SK-N-MC (cell line): ENCODE measurements at regions not wholly inside any gene's neighbourhood (a gene's known extent, or its start where the extent isn't known, plus 50 kb on each side); places are given as distances from the start of the nearest gene placed in this dataset.

Experiments used
- DNase-seq: peaks from one replicate; pipeline ENCODE4 v3.0.0-alpha.2; 2011; ENCODE audit warnings: low read depth, low spot score
- H3K27ac ChIP-seq: fragments of 200-600 bp; sonication (generic); 2 replicates; pipeline ENCODE4 v1.5.1; 2016; ENCODE audit warnings: mixed run types
- H3K36me3 ChIP-seq: fragments of 200-600 bp; sonication (generic); 2 replicates; pipeline ENCODE4 v1.6.1; 2017; ENCODE audit warnings: antibody characterized with exemption, low read length, mixed read lengths; ENCODE audit not compliant: insufficient read depth
- H3K4me3 ChIP-seq: fragments of 200-600 bp; sonication (generic); 2 replicates; pipeline ENCODE4 v1.5.1; 2016
- H3K9ac ChIP-seq: fragments of 200-600 bp; sonication (generic); 2 replicates; pipeline ENCODE4 v1.8.0; 2017; ENCODE audit warnings: mixed run types, mixed read lengths; ENCODE audit not compliant: insufficient read length
- H3K9me3 ChIP-seq: fragments of 200-600 bp; sonication (generic); 2 replicates; pipeline ENCODE4 v1.6.1; 2017; ENCODE audit warnings: low read depth, mild to moderate bottlenecking, antibody characterized with exemption, low read length, moderate library complexity, mixed read lengths
- EZH2 ChIP-seq: fragments of 200-600 bp; sonication (generic); IDR thresholded peaks from one replicate; pipeline ENCODE4 v1.6.1; 2017; ENCODE audit warnings: antibody characterized with exemption
- FOXP2 ChIP-seq: optimal IDR thresholded peaks from 2 replicates; pipeline ENCODE3; 2011; ENCODE audit warnings: mild to moderate bottlenecking, moderate library complexity; ENCODE audit not compliant: insufficient read depth; ENCODE audit errors: extremely low read length, control extremely low read depth
- POLR2AphosphoS5 ChIP-seq: IDR thresholded peaks from 2 replicates; pipeline ENCODE4 v1.6.1; 2012; ENCODE audit warnings: mild to moderate bottlenecking, low read depth, low read length, borderline replicate concordance

GRCh38 chr2:118249531-118249930 lies 161.3 kb downstream of the INSIG2 start:
- no peaks in the 10 kb centered on the region for H3K9me3 ChIP-seq
- no peak overlapping the region for H3K27ac ChIP-seq
- TF ChIP-seq FOXP2 = no peak
- no peak for TF ChIP-seq POLR2AphosphoS5
- TF ChIP-seq EZH2 = no peak
- H3K36me3 ChIP-seq = no peaks in the 10 kb centered on the region
- no peak overlapping the region for H3K9ac ChIP-seq
- H3K4me3 ChIP-seq = no peak overlapping the region
- DNase-seq = no peak

- no peak overlapping the region for H3K4me3 ChIP-seq
- H3K27ac ChIP-seq = no peak overlapping the region
- H3K36me3 ChIP-seq = no peaks in the 10 kb centered on the region
- TF ChIP-seq EZH2 = no peak
- TF ChIP-seq FOXP2 = no peak
- no peak for TF ChIP-seq POLR2AphosphoS5
- H3K9me3 ChIP-seq = no peaks in the 10 kb centered on the region
- DNase-seq = no peak
- no peak overlapping the region for H3K9ac ChIP-seq
Observed at GRCh38 chr2:118246726-118247125, 158.5 kb downstream of the INSIG2 start.

- H3K4me3 ChIP-seq = no peak overlapping the region
- no peaks in the 10 kb centered on the region for H3K9me3 ChIP-seq
Observed at GRCh38 chr2:118246079-118246478, 157.8 kb downstream of the INSIG2 start.

GRCh38 chr2:118244686-118245085 lies 156.4 kb downstream of the INSIG2 start:
- no peak overlapping the region for H3K27ac ChIP-seq
- H3K36me3 ChIP-seq = no peaks in the 10 kb centered on the region
- TF ChIP-seq POLR2AphosphoS5 (no peak), FOXP2 (no peak), EZH2 (no peak)
- no peak for DNase-seq
- H3K9ac ChIP-seq = no peak overlapping the region
- H3K4me3 ChIP-seq = no peak overlapping the region
- no peaks in the 10 kb centered on the region for H3K9me3 ChIP-seq

More at GRCh38 chr2:118246079-118246478, 157.8 kb downstream of the INSIG2 start:
- no peaks in the 10 kb centered on the region for H3K36me3 ChIP-seq
- DNase-seq = no peak
- TF ChIP-seq EZH2 = no peak
- TF ChIP-seq POLR2AphosphoS5 = no peak
- TF ChIP-seq FOXP2 = no peak
- H3K27ac ChIP-seq = no peak overlapping the region
- no peak overlapping the region for H3K9ac ChIP-seq

- no peak overlapping the region for H3K4me3 ChIP-seq
- no peak for DNase-seq
- no peaks in the 10 kb centered on the region for H3K9me3 ChIP-seq
- H3K27ac ChIP-seq = no peak overlapping the region
- TF ChIP-seq POLR2AphosphoS5 = no peak
- TF ChIP-seq EZH2 = no peak
- TF ChIP-seq FOXP2 = no peak
- H3K36me3 ChIP-seq = no peaks in the 10 kb centered on the region
- no peak overlapping the region for H3K9ac ChIP-seq
Observed at GRCh38 chr2:118243031-118243430, 154.8 kb downstream of the INSIG2 start.

GRCh38 chr2:118242216-118242615 lies 153.9 kb downstream of the INSIG2 start:
- H3K36me3 ChIP-seq = no peaks in the 10 kb centered on the region
- TF ChIP-seq FOXP2 = no peak
- TF ChIP-seq POLR2AphosphoS5 = no peak
- no peak for TF ChIP-seq EZH2
- H3K9me3 ChIP-seq = no peaks in the 10 kb centered on the region
- no peak for DNase-seq
- H3K9ac ChIP-seq = no peak overlapping the region
- no peak overlapping the region for H3K27ac ChIP-seq
- no peak overlapping the region for H3K4me3 ChIP-seq

- no peak overlapping the region for H3K4me3 ChIP-seq
- DNase-seq = no peak
- no peaks in the 10 kb centered on the region for H3K36me3 ChIP-seq
- no peak overlapping the region for H3K9ac ChIP-seq
- H3K27ac ChIP-seq = no peak overlapping the region
- H3K9me3 ChIP-seq = no peaks in the 10 kb centered on the region
- TF ChIP-seq FOXP2 (no peak), POLR2AphosphoS5 (no peak), EZH2 (no peak)
Observed at GRCh38 chr2:118241128-118241527, 152.9 kb downstream of the INSIG2 start.

- Histone ChIP-seq H3K9ac (no peak overlapping the region), H3K9me3 (no peaks in the 10 kb centered on the region), H3K36me3 (no peaks in the 10 kb centered on the region), H3K4me3 (no peak overlapping the region), H3K27ac (no peak overlapping the region)
- DNase-seq = no peak
- TF ChIP-seq FOXP2 (no peak), POLR2AphosphoS5 (no peak), EZH2 (no peak)
Observed at GRCh38 chr2:118240276-118240675, 152.0 kb downstream of the INSIG2 start.

GRCh38 chr2:118239284-118239683 lies 151.0 kb downstream of the INSIG2 start:
- no peaks in the 10 kb centered on the region for H3K36me3 ChIP-seq
- no peak for TF ChIP-seq FOXP2
- TF ChIP-seq EZH2 = no peak
- no peak for TF ChIP-seq POLR2AphosphoS5

More at GRCh38 chr2:118239284-118239683, 151.0 kb downstream of the INSIG2 start:
- Histone ChIP-seq H3K4me3 (no peak overlapping the region), H3K27ac (no peak overlapping the region), H3K9ac (no peak overlapping the region), H3K9me3 (no peaks in the 10 kb centered on the region)
- DNase-seq = no peak
